PC-3 (cell line): ENCODE measurements at regions not wholly inside any gene's neighbourhood (a gene's known extent, or its start where the extent isn't known, plus 50 kb on each side); places are given as distances from the start of the nearest gene placed in this dataset.

Source experiments
- ATAC-seq: fragments of 200-7000 bp; cut with Tn5 transposase; 2 replicates; pipeline ENCODE4 v1.9.1; 2020; ENCODE audit warnings: mild to moderate bottlenecking, moderate library complexity
- BruUV-seq: library from RNA; stranded (reverse); fragments of 400-500 nt; replicated peaks from 2 replicates; lab custom pipeline; 2021; lab: Mats Ljungman, UMichigan
- CTCF ChIA-PET: fragments of 300-600 bp; sonication (Branson Sonifier 250); formaldehyde crosslinking; loops from one replicate; lab custom pipeline; 2022; ENCODE audit warnings: antibody characterized with exemption; lab: Charles Lee
- POLR2A ChIA-PET: fragments of 300-600 bp; sonication (Branson Sonifier 250); formaldehyde crosslinking; loops from one replicate; lab custom pipeline; 2022; ENCODE audit warnings: antibody characterized with exemption; ENCODE audit not compliant: unreplicated experiment; lab: Charles Lee
- DNase-seq: peaks from one replicate; pipeline ENCODE4 v3.0.0-alpha.2; 2015
- H2AFZ ChIP-seq: fragments of 300-600 bp; sonication (generic); 2 replicates; pipeline ENCODE4 v1.6.0; 2016; ENCODE audit warnings: antibody characterized with exemption, low read length
- H3F3A ChIP-seq: fragments of 300-600 bp; sonication (generic); one replicate; pipeline ENCODE4 v1.6.0; 2017; ENCODE audit warnings: antibody characterized with exemption, low read length, control low read depth, mild to moderate bottlenecking; ENCODE audit not compliant: unreplicated experiment
- H3K27ac ChIP-seq: fragments of 300-600 bp; sonication (generic); 2 replicates; pipeline ENCODE4 v1.5.1; 2016; ENCODE audit warnings: mild to moderate bottlenecking, low read length
- H3K27me3 ChIP-seq: fragments of 300-600 bp; sonication (generic); 2 replicates; pipeline ENCODE4 v1.6.1; 2016; ENCODE audit warnings: low read length, mixed read lengths
- H3K36me3 ChIP-seq: fragments of 300-600 bp; sonication (generic); 2 replicates; pipeline ENCODE4 v1.6.1; 2016; ENCODE audit warnings: low read depth, mixed run types, low read length, mixed read lengths
- H3K4me1 ChIP-seq: fragments of 300-600 bp; sonication (generic); 2 replicates; pipeline ENCODE4 v1.5.1; 2016; ENCODE audit warnings: low read length; ENCODE audit not compliant: insufficient read depth
- H3K4me2 ChIP-seq: fragments of 300-600 bp; sonication (generic); 2 replicates; pipeline ENCODE4 v1.6.0; 2016; ENCODE audit warnings: low read length
- H3K4me3 ChIP-seq: fragments of 300-600 bp; sonication (generic); 2 replicates; pipeline ENCODE4 v1.5.1; 2016; ENCODE audit warnings: mild to moderate bottlenecking, low read length, mixed read lengths
- H3K79me2 ChIP-seq: fragments of 300-600 bp; sonication (generic); 2 replicates; pipeline ENCODE4 v1.6.1; 2017; ENCODE audit warnings: low read length, mixed read lengths
- H3K9ac ChIP-seq: fragments of 300-600 bp; sonication (generic); 2 replicates; pipeline ENCODE4 v1.6.0; 2016; ENCODE audit warnings: mild to moderate bottlenecking, low read length
- H3K9me2 ChIP-seq: fragments of 300-600 bp; sonication (generic); replicated peaks from 2 replicates; pipeline ENCODE4 v1.6.1; 2016; ENCODE audit warnings: mixed run types, low read length, mixed read lengths
- H3K9me3 ChIP-seq: fragments of 300-600 bp; sonication (generic); 2 replicates; pipeline ENCODE4 v1.6.1; 2016; ENCODE audit warnings: low read length, mixed read lengths
- H4K20me1 ChIP-seq: fragments of 300-600 bp; sonication (generic); 2 replicates; pipeline ENCODE4 v1.6.1; 2016; ENCODE audit warnings: low read length, mixed read lengths
- EZH2 ChIP-seq: fragments of 300-600 bp; sonication (generic); IDR thresholded peaks from one replicate; pipeline ENCODE4 v1.6.1; 2017; ENCODE audit warnings: antibody characterized with exemption, mild to moderate bottlenecking, low read length; ENCODE audit not compliant: unreplicated experiment
- EZH2phosphoT487 ChIP-seq: fragments of 300-600 bp; sonication (generic); IDR thresholded peaks from 2 replicates; pipeline ENCODE4 v1.6.1; 2018; ENCODE audit warnings: mild to moderate bottlenecking, antibody characterized with exemption, low read length, borderline replicate concordance
- intact Hi-C: fragments of 100-400 bp; cut with micrococcal nuclease; formaldehyde crosslinking; loops from 2 replicates; pipeline ENCODE4 v1.9.0; 2023
- TF ChIP-seq, protein P1 (sequence below): fragments of 300-600 bp; sonication (generic); conservative IDR thresholded peaks from 2 replicates; pipeline ENCODE4 v1.5.1; 2017; ENCODE audit warnings: antibody characterized with exemption, low read depth, mild to moderate bottlenecking, low read length

- no peaks in the 10 kb centered on the region for H4K20me1 ChIP-seq
- ATAC-seq (no peak), DNase-seq (no peak)
- no peaks in the 10 kb centered on the region for H3K36me3 ChIP-seq
- H3K4me1 ChIP-seq: no peaks in the 10 kb centered on the region
- TF ChIP-seq, protein P1, sequence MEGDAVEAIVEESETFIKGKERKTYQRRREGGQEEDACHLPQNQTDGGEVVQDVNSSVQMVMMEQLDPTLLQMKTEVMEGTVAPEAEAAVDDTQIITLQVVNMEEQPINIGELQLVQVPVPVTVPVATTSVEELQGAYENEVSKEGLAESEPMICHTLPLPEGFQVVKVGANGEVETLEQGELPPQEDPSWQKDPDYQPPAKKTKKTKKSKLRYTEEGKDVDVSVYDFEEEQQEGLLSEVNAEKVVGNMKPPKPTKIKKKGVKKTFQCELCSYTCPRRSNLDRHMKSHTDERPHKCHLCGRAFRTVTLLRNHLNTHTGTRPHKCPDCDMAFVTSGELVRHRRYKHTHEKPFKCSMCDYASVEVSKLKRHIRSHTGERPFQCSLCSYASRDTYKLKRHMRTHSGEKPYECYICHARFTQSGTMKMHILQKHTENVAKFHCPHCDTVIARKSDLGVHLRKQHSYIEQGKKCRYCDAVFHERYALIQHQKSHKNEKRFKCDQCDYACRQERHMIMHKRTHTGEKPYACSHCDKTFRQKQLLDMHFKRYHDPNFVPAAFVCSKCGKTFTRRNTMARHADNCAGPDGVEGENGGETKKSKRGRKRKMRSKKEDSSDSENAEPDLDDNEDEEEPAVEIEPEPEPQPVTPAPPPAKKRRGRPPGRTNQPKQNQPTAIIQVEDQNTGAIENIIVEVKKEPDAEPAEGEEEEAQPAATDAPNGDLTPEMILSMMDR: no peak
- TF ChIP-seq EZH2phosphoT487 (no peak), EZH2 (no peak)
- ChIA-PET POLR2A (no interaction called here), CTCF (no interaction called here)
- no peaks in the 10 kb centered on the region for H3F3A ChIP-seq
- H3K27me3 ChIP-seq: peaks cover 13% of the 10 kb centered on the region
- no peaks in the 10 kb centered on the region for H3K9me2 ChIP-seq
- intact Hi-C loops: no loop called here
- no peak overlapping the region for H3K4me2 ChIP-seq
- no peaks in the 10 kb centered on the region for H3K9me3 ChIP-seq
- no peak overlapping the region for H3K9ac ChIP-seq
- no TSS peak for BruUV-seq
- no peak overlapping the region for H2AFZ ChIP-seq
- H3K79me2 ChIP-seq: no peaks in the 10 kb centered on the region
- no peak overlapping the region for H3K27ac ChIP-seq
- no peak overlapping the region for H3K4me3 ChIP-seq
Measured at GRCh38 chr17:14919631-14920213, 345.4 kb downstream of the PMP22 start.

- Histone ChIP-seq H3K27me3 (peaks cover 11% of the 10 kb centered on the region), H3K4me1 (no peaks in the 10 kb centered on the region), H3F3A (no peaks in the 10 kb centered on the region), H3K9me2 (no peaks in the 10 kb centered on the region), H3K9ac (no peak overlapping the region), H3K9me3 (no peaks in the 10 kb centered on the region), H3K4me3 (no peak overlapping the region), H3K4me2 (no peak overlapping the region), H2AFZ (no peak overlapping the region), H4K20me1 (no peaks in the 10 kb centered on the region), H3K36me3 (no peaks in the 10 kb centered on the region), H3K79me2 (no peaks in the 10 kb centered on the region), H3K27ac (no peak overlapping the region)
- ChIA-PET POLR2A (interaction anchor here (0.7 kb wide), 1 partner anchor 24 kb away, joined by 6 read pairs; no protein-coding TSS in a partner anchor), CTCF (no interaction called here)
- BruUV-seq: no TSS peak
- ATAC-seq (no peak), DNase-seq (no peak)
- intact Hi-C loops: no loop called here
- no peak for TF ChIP-seq EZH2
- TF ChIP-seq EZH2phosphoT487: no peak
- TF ChIP-seq, protein P1: no peak
Measured at GRCh38 chr17:14919094-14919493, 346.0 kb downstream of the PMP22 start.

GRCh38 chr17:14918540-14918939 is 346.6 kb downstream of the PMP22 start:
- ATAC-seq (no peak), DNase-seq (no peak)
- POLR2A ChIA-PET: interaction anchor here (0.7 kb wide), 1 partner anchor 24 kb away, joined by 6 read pairs; no protein-coding TSS in a partner anchor
- no peaks in the 10 kb centered on the region for H3K79me2 ChIP-seq
- H3F3A ChIP-seq: no peaks in the 10 kb centered on the region
- no peaks in the 10 kb centered on the region for H3K4me1 ChIP-seq
- H3K36me3 ChIP-seq: no peaks in the 10 kb centered on the region
- H2AFZ ChIP-seq: no peak overlapping the region
- TF ChIP-seq EZH2 (no peak), EZH2phosphoT487 (no peak)
- TF ChIP-seq, protein P1: no peak
- H3K4me3 ChIP-seq: no peak overlapping the region
- CTCF ChIA-PET: no interaction called here
- no TSS peak for BruUV-seq
- intact Hi-C loops: no loop called here
- H3K4me2 ChIP-seq: no peak overlapping the region
- no peaks in the 10 kb centered on the region for H4K20me1 ChIP-seq
- no peaks in the 10 kb centered on the region for H3K9me3 ChIP-seq
- H3K9ac ChIP-seq: no peak overlapping the region
- H3K27me3 ChIP-seq: peaks cover 11% of the 10 kb centered on the region
- H3K9me2 ChIP-seq: no peaks in the 10 kb centered on the region
- H3K27ac ChIP-seq: no peak overlapping the region
